HG03095 (cell line): ENCODE measurements at regions not wholly inside any gene's neighbourhood (a gene's known extent, or its start where the extent isn't known, plus 50 kb on each side); places are given as distances from the start of the nearest gene placed in this dataset.
"Not testable (repeated sequence)": the region's sequence is repeated elsewhere in the genome, so short reads cannot be mapped to it uniquely, and the experiment has no call there.

ENCODE experiments used
- ATAC-seq: cut with Tn5 transposase; IDR thresholded peaks from one replicate; pipeline ENCODE4 v1.9.1; 2021; ENCODE audit warnings: moderate library complexity; ENCODE audit not compliant: unreplicated experiment

DNA sequence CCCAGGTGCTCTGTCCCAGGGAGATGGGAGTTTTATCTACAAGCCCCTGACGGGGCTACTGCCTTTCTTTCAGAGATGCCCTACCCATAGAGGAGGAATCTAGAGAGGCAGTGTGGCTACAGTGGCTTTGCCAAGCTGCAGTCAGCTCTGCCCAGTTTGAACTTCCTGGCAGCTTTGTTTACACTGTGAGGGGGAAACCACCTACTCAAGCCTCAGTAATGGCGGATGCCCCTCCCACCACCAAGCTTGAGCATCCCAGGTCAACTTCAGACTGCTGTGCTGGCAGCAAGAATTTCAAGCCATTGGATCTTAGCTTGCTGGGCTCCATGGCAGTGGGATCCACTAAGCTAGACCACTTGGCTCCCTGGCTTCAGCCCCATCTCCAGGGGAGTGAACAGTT is 53.1 kb upstream of the TMEM252 start:
- not testable (repeated sequence) for ATAC-seq

DNA sequence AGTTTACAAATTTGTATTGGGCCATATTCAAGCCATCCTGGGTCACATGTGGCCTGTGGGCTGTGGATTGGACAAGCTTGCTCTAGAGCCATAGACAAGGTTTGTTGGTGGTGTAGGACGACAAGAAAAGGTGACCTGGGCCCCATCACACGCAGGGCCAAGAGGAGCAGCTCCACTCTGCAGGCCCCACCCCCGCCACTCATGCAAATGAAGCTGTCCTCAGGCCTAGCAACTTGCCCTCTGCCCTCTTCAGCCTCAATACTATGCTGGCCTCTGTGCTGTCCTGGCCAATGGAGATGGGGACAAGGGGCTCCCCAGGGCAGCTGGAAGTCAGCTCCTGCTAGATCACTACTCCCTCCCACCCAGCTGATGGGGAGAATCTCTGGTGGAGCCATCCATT is 55.2 kb upstream of the TMEM252 start:
- no peak for ATAC-seq

- no peak for ATAC-seq
Measured at GRCh38 chr9:68597362-68597997, 56.8 kb upstream of the TMEM252 start.

DNA sequence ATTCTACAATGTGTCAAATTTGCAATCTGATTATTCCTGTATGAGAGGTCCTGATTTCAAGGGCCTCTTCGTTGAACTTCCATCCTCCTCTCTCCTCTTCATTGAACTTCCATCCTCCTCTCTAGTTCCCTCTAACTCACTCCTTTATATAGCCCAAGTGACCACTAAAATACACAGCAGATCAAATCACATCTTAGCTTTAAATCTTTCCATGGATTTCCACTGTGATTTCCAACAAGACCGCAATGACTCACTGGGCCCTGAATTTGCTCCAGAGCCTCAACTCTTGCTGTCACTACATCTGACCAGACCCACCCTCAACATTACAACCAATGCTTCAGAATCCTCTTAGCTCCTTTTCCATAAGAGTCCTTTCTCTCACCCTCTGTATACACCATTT is 59.1 kb upstream of the TMEM252 start:
- no peak for ATAC-seq

GRCh38 chr9:68601081-68601480 is 60.4 kb upstream of the TMEM252 start:
- no peak for ATAC-seq

DNA sequence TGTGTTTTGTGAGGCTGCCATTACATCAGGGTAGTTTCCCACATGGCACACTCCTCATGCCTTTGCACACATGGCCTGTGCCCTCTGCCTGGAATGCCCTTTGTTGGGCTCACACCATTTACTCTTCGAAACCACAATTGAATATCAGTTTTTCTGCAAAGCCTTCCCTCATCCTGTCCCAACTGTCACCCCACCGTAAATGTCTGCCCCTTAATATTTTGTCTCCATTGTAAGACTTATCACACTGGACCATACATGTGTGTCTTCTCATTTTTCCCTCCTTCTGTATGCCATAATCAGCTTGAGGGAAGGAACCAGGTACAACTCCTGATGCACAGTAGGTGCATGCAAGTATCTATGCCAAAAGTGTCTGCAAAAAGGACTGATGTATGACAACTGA is 62.7 kb upstream of the TMEM252 start:
- ATAC-seq, result no peak

DNA sequence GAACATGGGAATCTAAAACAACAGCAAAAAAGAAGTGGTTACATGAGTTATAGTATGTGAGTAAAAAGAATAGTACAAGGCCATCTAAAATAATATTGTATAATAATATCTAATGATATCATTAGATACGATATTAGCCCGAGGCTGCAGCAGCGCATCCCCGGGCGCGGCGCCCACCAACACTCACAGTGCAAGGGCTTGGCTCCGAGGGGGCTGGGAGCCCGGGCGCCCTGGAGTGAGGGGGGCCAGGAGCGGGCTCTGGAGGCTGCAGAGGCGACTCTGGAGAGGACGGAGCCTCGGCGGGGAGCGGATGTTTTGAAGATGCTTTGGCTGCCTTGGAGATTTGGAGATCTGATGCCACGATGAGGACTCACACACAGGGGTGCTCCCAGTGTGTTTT is 68.1 kb upstream of the TMEM252 start:
- no peak for ATAC-seq

GRCh38 chr9:68609901-68610415 is 69.3 kb upstream of the TMEM252 start:
- no peak for ATAC-seq

- no peak for ATAC-seq
Measured at GRCh38 chr9:68614121-68614520, 73.4 kb upstream of the TMEM252 start.

DNA sequence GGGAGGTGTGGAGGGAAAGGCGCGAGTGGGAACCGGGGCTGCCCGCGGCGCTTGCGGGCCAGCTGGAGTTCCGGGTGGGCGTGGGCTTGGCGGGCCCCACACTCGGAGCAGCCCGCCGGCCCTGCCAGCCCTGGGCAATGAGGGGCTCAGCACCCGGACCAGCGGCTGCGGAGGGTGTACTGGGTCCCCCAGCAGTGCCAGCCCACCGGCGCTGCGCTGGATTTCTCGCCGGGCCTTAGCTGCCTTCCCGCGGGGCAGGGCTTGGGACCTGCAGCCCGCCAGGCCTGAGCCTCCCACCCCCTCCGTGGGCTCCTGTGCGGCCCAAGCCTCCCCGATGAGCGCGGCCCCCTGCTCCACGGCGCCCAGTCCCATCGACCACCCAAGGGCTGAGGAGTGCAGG is 76.3 kb upstream of the TMEM252 start:
- not testable (repeated sequence) for ATAC-seq

GRCh38 chr9:68619072-68619471 is 78.4 kb upstream of the TMEM252 start:
- ATAC-seq, result no peak

DNA sequence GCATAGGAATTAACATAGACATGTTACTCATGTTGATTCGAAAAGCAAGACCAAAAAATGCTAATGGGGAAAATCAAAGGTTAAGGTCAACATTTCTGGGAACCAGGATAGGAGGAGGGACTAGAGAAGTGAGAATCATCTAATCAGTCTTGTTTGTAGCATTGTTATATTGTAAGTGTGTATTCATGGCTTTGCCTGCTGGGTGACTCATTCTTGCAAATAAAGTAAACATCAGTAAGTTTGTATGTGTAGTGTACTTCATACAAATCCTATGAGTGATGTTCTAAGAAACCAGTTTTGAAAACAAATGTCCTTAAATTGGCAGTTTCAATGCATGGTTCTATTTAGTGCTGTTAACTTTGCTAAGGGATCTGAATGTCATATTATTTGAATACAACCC is 79.0 kb upstream of the TMEM252 start:
- ATAC-seq, result no peak

- no peak for ATAC-seq
Measured at GRCh38 chr9:68625559-68625958, 79.5 kb upstream of the PIP5K1B start.

DNA sequence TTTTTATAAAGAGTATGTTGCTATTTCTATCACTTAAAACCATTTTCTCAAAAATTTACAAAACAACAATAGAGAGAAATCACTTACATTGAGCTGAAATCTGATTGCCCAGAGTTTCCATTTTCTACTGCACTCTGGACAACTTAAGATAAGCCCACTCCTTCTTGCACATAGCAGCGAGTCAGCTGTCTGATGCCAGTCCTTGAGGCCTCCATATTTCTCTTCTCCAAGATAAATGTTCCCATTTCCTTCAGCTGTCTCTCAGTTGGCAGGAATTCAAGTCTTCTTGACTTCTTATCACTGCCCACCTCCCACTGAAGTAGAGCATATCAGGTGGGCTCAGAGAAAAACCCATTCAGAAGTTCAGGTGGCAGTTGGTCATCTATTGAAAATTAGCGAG is 78.5 kb upstream of the PIP5K1B start:
- no peak for ATAC-seq

DNA sequence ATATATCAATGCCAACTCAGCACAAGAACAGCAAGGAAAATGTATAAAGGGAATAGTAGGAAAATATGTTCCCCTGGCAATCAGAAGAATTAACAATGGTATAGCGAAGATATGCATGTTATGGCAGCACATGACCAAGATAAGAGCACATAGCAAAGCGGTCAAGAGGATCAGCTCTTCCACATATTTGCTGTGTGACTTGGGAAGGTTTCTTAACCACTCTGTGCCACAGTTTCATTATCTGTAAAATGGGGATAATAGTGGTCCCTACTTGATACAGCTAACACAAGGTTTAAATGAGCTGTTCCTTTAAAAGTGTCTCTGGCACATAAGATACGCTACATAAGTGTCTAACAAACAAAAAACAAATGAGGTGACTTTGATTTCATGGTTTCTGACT is 77.9 kb upstream of the PIP5K1B start:
- ATAC-seq, result no peak

DNA sequence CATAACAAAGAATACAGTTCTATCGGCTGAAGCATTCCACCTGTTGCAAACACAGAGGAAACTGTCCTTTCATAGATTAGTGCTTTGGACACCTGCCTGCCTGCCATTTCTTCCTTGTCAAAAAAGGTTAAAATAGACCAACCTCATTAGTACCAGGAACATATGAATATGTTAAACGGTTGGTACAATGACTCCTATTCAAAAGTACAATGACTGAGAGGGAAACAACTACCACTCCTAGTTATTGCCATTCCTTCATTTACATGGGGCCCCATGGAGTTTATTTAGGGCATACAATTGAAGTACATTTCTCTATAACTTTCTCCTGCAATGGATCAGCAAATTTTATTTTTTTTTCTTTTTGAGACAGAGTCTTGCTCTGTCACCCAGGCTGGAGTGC is 77.4 kb upstream of the PIP5K1B start:
- no peak for ATAC-seq

GRCh38 chr9:68629042-68629441 is 76.0 kb upstream of the PIP5K1B start:
- no peak for ATAC-seq

DNA sequence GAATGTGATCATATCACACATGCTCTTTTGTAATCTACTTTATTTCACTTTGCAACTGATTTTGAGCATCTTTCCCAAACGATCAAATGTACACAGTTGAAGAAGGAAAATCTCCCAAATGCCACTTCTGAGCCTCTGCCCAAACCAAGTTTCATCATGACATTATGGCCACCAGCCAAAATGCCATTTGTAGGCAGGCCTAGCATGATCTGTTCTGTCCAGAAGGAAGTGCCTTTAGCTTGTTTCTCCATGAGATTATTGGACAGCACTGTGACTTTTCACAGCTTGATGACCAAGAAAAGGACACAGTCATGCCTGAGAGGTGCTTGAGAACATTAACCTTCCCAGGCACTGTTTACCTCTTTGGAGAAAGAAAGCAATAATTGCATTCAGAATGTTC is 73.2 kb upstream of the PIP5K1B start:
- ATAC-seq, result no peak

DNA sequence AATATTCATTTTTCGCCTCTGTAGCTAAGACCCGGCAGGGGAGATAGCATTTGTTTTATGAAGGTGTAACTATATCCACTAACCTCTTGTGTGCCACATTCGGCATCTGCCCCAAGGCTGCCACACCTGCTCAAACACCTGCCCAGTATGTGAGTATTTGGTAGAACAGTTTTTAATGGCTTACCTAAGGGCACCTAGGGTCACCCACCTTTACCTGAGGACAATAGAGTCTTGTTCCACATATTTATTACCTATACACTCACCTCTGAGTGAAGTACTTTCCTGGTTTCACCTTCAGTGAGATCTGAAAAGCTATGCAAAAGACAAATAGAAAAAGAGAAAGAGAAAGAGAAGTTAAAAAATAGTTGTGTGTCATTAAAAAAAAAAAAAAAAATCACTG is 68.0 kb upstream of the PIP5K1B start:
- no peak for ATAC-seq

DNA sequence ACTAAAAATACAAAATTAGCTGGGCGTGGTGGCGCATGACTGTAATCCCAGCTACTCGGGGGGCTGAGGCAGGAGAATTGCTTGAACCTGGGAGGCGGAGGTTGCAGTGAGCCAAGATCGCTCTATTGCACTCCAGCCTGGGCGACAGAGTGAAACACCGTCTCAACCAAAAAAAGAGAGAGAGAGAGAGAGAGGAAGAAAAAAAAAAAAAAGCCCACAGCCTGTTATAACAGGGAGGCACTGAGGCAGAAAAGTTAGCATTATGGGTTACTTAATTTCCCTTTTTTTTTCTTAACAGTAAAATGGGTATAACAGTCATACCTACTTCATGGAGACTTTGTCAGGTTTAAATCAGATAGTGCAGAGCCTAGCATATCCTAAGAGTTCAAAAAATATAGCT is 65.8 kb upstream of the PIP5K1B start:
- not testable (repeated sequence) for ATAC-seq

DNA sequence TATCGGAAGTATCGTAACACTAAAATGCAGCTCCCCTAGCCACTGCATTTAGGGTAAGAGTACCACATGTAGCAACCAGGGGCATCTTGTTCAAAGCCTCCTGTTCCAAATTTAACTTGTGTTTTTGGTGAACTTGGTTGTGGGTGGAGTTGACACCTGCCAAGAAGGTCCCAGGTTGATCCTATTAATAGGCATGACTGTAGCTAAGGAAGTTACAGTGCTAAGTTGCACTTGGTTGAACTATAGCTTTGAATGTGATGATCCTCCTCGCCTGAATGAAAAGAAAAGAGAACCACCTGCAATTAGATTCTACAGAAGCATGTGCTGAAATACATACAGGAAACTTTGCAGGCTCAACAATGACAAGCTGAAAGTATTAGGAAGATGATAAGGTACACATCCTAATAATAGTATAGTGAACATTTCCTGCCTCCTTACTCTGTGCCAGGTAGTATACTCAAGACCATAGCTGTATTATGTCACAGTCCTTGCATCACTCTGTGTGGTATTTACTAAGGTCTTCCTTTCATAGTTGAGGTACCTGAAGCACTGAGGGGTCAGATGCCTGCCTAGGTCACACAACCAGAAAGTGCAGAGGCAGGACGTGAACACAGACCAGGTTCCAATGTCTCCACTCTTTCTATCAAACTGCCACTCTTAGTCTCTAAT is 64.5 kb upstream of the PIP5K1B start:
- peak; percentile 28 for ATAC-seq

- ATAC-seq, result peak; percentile 68
Measured at GRCh38 chr9:68643901-68644809, 60.9 kb upstream of the PIP5K1B start.
